ENCODE measurements at regions not wholly inside any gene's neighbourhood (a gene's known extent, or its start where the extent isn't known, plus 50 kb on each side); places are given as distances from the start of the nearest gene placed in this dataset.

- TF ChIP-seq CTCF (conservative IDR thresholded peaks at IDR 0.05; ENCODE audit: low read length) = no peak
- no peak for TF ChIP-seq EZH2phosphoT487 (IDR thresholded peaks at IDR 0.05; ENCODE audit: borderline replicate concordance, low read depth, low read length)
Measured at GRCh38 chr4:66929748-66930147, 615.6 kb downstream of the CENPC start.

Measured in OCI-LY7 (cell line).